Left lung (tissue), 4 donors: ENCODE measurements at regions not wholly inside any gene's neighbourhood (a gene's known extent, or its start where the extent isn't known, plus 50 kb on each side); places are given as distances from the start of the nearest gene placed in this dataset.

Experiments used
- ATAC-seq: fragments of 200-7000 bp; cut with Tn5 transposase; one replicate; pipeline ENCODE4 v1.9.1; 2020; ENCODE audit warnings: moderate library complexity
- DNase-seq, 4 donors: peaks; one replicate each; pipeline ENCODE4 v3.0.0-alpha.2; 2013 to 2020
- H3K27ac ChIP-seq, 2 donors: fragments of 200-600 bp; sonication (generic) in 1 of 2; one replicate each; pipeline versions ENCODE4 v1.5.0 to v1.8.0; 2020 to 2021
- H3K27me3 ChIP-seq, 2 donors: fragments of 200-600 bp; sonication (generic) in 1 of 2; one replicate each; pipeline versions ENCODE4 v1.5.0 to v1.8.0; 2020 to 2021
- H3K36me3 ChIP-seq, 2 donors: fragments of 200-600 bp; sonication (generic) in 1 of 2; one replicate each; pipeline versions ENCODE4 v1.5.0 to v1.8.0; 2020 to 2021
- H3K4me1 ChIP-seq, 2 donors: fragments of 200-600 bp; one replicate each; pipeline ENCODE4 v1.8.0; 2021
- H3K4me3 ChIP-seq, 2 donors: fragments of 200-600 bp; sonication (generic) in 1 of 2; one replicate each; pipeline versions ENCODE4 v1.5.0 to v1.8.0; 2020 to 2021; ENCODE audit warnings: mild to moderate bottlenecking in 1 of 2
- H3K9me3 ChIP-seq, 2 donors: fragments of 200-600 bp; sonication (generic) in 1 of 2; one replicate each; pipeline versions ENCODE4 v1.5.0 to v1.8.0; 2020 to 2021
- intact Hi-C, 2 donors: fragments of 100-400 bp; cut with DNase I; formaldehyde crosslinking; loops; one replicate each; pipeline versions ENCODE4 v1.11.2 to v1.14.2; 2022
- TF ChIP-seq, protein P1 (sequence below), 2 donors: fragments of 200-600 bp; sonication (generic) in 1 of 2; IDR thresholded peaks; one replicate each; pipeline versions ENCODE4 v1.5.0 to v1.8.0; 2021; ENCODE audit warnings: antibody characterized with exemption in 2 of 2
- donor health status: DM: no; HTN: yes; CAD: no.
- donor health status: DM: no; HTN: no; CAD: no.

DNA sequence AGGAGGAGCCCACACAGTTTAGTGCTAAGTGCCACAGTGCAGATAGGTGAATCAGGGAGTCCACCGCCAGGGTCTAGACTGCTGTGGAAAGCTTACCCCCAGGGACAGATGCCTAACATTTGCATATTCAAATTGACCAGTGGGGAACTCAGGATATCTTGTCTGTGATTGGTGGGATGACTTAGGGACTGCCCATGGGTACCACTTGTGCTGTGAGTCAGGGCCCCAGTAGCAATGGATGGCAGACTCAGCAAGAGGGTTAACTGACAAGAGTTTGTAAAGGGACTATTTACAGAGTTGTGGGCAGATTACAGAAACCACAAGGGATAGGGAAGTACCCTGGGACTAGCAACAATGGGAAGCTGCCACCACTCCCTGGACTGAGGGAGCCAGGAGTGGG is 282.1 kb downstream of the BCOR start:
- TF ChIP-seq, protein P1, sequence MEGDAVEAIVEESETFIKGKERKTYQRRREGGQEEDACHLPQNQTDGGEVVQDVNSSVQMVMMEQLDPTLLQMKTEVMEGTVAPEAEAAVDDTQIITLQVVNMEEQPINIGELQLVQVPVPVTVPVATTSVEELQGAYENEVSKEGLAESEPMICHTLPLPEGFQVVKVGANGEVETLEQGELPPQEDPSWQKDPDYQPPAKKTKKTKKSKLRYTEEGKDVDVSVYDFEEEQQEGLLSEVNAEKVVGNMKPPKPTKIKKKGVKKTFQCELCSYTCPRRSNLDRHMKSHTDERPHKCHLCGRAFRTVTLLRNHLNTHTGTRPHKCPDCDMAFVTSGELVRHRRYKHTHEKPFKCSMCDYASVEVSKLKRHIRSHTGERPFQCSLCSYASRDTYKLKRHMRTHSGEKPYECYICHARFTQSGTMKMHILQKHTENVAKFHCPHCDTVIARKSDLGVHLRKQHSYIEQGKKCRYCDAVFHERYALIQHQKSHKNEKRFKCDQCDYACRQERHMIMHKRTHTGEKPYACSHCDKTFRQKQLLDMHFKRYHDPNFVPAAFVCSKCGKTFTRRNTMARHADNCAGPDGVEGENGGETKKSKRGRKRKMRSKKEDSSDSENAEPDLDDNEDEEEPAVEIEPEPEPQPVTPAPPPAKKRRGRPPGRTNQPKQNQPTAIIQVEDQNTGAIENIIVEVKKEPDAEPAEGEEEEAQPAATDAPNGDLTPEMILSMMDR (IDR thresholded peaks at IDR 0.05), result no peak
- Histone ChIP-seq H3K9me3 (no peaks in the 10 kb centered on the region), H3K27ac (no peak overlapping the region), H3K36me3 (no peaks in the 10 kb centered on the region), H3K4me3 (no peak overlapping the region), H3K27me3 (peaks cover 7 to 19% of the 10 kb centered on the region in 2 donors), H3K4me1 (peaks cover 0 to 17% of the 10 kb centered on the region in 2 donors)
- ATAC-seq (no peak), DNase-seq (no peak)
- intact Hi-C loops, result no loop called here

DNA sequence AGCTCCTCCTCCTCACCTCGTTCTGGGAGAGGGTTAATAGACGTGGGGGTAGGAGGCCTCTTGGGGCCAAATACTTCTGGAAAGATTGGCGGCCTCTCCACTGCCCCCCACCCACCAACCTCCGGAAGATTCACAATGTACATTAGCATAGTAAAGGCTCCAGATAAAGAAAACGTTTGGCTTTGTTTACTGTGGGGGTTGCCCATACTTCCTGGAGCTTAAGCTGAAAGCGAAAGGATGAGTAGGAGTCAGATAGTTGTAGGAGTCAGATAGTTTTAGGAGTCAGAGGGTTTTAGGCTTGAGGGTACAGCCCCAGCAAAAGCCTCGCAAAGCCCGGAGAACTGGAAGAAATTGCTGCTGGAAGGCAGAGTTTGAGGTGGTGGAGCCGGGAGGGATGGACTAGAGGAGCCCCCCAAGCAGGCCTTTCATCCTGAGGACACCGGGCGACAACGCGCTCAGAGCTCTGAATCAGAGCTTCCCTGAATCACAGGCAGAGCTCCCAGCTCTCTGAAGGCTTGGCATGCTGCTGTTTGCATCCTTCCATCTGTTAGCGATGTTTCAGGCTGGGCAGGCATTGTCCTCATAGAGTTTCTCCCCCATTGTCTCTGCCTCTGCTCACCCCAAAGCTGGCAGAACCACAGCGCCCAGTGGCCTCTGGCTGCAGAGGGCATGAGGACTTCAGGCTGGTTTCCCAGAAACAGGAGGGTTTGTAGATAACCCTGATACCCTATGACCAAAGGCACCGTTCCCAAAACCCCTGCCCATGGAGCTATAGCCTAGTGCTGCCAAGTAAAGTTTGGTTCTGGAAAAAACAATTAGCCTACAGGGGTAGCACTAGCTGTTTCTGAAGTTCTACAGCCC is 280.7 kb downstream of the BCOR start:
- Histone ChIP-seq H3K27me3 (peaks cover 17 to 26% of the 10 kb centered on the region in 2 donors), H3K36me3 (no peaks in the 10 kb centered on the region), H3K9me3 (no peaks in the 10 kb centered on the region), H3K4me1 (peaks cover 0 to 19% of the 10 kb centered on the region in 2 donors), H3K4me3 (no peak overlapping the region), H3K27ac (no peak overlapping the region)
- ATAC-seq (no peak), DNase-seq (no peak)
- intact Hi-C loops, result no loop called here
- TF ChIP-seq, protein P1 (IDR thresholded peaks at IDR 0.05), result no peak

- ATAC-seq (no peak), DNase-seq (no peak)
- no peaks in the 10 kb centered on the region for H3K9me3 ChIP-seq
- H3K36me3 ChIP-seq, result no peaks in the 10 kb centered on the region
- no peak overlapping the region for H3K27ac ChIP-seq
- intact Hi-C loops, result no loop called here
- no peak overlapping the region for H3K4me3 ChIP-seq
- H3K4me1 ChIP-seq, result peaks cover 0 to 19% of the 10 kb centered on the region in 2 donors
- TF ChIP-seq, protein P1 (IDR thresholded peaks at IDR 0.05), result no peak
- peaks cover 17 to 30% of the 10 kb centered on the region in 2 donors for H3K27me3 ChIP-seq
Measured at GRCh38 chrX:39817754-39818470, 279.8 kb downstream of the BCOR start.

DNA sequence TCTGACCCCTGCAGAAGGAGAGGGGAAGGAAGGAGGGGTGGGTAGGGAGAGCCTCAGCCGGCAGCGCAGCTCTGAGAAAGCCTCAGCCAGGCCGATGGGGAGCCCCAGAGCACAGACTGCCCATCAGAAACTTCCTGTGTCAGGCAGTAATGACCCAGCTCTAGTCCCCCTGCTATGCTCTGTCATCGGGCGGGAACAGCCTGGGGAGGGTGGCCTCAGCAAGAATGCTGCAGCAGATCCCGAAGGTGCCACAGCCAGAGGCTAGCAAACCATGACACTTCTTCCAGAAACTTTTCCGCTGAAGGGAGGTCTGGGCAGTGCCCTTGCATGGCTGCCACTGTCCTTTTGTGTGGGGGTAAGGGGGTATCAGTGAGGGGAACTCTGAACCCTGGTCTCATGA is 279.0 kb downstream of the BCOR start:
- intact Hi-C loops, result no loop called here
- DNase-seq (no peak), ATAC-seq (no peak)
- H3K27ac ChIP-seq, result no peak overlapping the region
- TF ChIP-seq, protein P1 (IDR thresholded peaks at IDR 0.05), result no peak
- no peaks in the 10 kb centered on the region for H3K9me3 ChIP-seq
- H3K4me3 ChIP-seq, result no peak overlapping the region
- peaks cover 0 to 19% of the 10 kb centered on the region in 2 donors for H3K4me1 ChIP-seq
- H3K36me3 ChIP-seq, result no peaks in the 10 kb centered on the region
- H3K27me3 ChIP-seq, result peaks cover 17 to 30% of the 10 kb centered on the region in 2 donors
